ENCODE measurements at regions not wholly inside any gene's neighbourhood (a gene's known extent, or its start where the extent isn't known, plus 50 kb on each side); places are given as distances from the start of the nearest gene placed in this dataset.
"Not testable (repeated sequence)": the region's sequence is repeated elsewhere in the genome, so short reads cannot be mapped to it uniquely, and the experiment has no call there.

DNA sequence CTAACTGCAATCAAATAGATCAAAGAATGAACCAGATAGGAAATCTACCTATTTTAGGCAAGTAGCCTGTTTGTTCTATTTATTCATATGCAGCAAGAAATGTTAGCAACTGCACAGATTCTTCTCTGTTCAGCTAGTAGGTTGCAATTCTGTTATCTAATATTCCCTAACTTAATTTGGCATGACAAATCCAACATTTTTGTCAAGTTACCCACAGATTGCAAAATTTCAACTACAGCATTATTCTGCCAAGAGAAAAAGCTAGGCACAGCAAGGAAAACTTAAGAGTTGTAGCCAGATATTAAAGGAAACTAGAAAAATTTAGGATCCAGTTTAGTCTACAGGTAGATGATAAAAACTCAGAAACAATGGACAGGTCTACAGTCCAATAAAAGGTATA lies 104.4 kb upstream of the SYNCRIP start:
- DNase-seq = no peak

DNA sequence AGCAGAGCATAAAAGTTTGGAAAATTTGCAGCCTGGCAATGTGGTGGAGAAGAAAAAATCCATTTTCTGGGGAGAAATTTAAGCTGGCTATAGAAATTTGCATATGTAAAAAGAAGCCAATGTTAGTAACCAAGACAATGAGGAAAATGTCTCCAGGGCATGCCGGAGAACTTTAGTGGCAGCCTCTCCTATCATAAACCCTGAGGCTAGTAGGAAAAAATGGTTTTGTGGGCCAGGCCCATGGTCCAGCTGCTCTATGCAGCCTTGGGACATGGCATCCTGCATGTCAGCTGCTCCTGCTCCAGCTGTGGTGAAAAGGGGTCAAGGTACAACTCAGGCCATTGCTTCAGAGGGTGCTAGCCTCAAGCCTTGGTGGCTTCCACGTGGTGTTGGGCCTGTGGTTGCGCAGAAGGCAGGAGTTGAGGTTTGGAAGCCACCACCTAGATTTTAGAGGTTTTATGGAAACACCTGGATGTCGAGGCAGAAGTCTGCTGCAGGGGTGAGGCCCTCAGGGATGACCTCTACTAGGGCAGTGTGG lies 101.8 kb upstream of the SYNCRIP start:
- DNase-seq = no peak

DNA sequence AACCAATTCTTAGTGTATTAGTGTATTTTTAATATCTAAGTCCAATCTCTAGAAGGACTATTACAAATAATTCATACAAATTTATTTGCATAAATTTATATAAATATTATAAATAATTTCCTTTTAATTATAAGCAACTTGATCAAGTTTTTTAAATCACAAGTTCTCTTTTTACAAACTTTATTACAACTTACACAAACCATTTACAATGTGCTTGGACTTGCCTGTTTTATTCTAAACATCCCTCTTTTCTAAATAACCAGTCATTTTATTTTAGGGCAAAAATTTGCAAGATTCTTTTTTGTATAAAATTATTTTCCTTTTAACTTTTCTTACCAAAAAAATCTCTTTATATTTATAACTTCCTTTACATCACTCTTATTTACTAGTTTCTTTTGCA lies 83.5 kb upstream of the SYNCRIP start:
- no peak for DNase-seq

DNA sequence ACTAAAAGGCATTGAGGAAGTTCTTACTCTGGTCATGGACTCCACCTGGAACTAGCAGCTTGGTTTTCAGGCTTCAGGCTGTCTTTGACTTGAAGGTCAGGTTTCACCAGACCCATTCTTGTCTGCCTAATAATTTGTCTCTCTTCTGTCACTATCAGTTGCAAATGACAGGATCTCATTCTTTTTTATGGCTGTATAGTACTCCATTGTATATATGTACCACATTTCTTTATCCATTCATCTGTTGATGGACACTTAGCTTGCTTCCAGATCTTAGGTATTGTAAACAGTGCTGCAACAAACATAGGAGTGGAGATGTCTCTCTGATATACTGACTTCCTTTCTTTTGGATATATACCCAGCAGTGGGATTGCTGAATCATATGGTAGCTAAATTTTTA lies 73.1 kb upstream of the SYNCRIP start:
- no peak for DNase-seq

DNA sequence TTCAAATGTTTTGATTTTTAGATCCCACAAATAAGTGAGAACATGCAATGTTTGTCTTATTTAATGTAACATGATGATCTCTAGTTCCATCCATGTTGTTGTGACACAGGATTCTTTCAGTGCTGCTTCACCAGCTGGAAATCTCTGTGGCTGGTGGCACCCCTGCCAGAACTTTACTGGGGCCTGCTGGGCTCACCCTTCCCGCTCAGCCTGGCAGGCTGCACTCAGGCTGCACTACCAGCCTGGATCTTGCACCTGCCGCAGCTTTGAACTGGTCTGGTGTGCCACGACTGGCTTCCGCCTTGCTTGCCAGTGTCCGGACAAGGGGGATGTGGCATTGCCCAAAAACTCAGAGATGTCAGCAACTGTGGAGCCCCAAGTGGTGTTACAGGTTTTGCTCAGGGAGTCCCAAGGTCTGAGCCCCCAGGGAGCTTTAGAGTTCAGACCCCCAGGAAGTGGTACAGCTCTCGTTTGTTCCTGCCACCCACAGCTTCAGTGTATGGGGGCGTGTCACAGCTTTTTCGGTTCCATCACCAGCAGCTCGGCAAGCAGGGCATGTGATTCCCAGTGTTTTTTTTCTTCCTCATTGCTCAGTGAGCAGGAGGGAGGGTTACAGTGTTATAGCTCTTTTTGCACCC lies 72.3 kb upstream of the SYNCRIP start:
- DNase-seq = no peak

DNA sequence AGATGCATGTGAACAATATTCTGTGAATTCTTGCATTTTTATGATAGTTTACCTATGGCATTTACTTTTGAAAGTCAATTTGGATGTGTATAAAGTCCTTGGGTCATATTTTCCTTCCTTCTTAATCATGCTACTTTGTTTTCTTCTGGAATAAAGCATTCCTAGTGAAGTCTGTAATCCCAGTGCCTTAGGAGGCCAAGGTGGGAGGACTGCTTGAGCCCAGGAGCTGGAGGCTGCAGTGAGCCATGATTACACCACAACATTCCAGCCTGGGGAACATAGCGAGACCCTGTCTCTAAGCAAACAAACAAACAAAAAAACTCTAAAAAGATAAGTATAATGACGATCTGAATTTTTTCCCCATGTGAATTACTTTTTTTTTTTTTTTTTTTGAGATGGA lies 69.7 kb upstream of the SYNCRIP start:
- no peak for DNase-seq

DNA sequence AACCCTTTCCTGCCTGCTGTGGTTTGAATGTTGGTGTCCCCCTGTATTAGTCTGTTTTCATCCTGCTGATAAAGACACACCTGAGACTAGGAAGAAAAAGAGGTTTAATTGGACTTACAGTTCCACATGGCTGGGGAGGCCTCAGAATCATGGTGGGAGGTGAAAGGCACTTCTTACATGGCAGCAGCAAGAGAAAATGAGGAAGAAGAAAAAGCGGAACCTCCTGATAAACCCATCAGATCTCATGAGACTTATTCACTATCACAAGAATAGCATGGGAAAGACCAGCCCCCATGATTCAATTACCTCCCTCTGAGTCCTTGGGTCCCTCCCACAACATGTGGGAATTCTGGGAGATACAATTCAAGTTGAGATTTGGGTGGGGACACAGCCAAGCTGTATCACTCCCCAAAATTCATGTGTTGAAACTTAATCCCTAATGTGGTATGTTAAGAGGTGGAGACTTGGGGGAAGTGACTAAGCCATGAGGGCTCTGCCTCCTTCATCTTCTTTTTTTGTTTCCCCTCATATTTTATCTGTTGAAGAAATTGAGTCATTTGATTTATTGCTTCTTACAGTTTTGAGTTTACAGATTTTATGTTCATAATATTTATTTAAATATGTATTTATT lies 64.9 kb upstream of the SYNCRIP start:
- not testable (repeated sequence) for DNase-seq

DNA sequence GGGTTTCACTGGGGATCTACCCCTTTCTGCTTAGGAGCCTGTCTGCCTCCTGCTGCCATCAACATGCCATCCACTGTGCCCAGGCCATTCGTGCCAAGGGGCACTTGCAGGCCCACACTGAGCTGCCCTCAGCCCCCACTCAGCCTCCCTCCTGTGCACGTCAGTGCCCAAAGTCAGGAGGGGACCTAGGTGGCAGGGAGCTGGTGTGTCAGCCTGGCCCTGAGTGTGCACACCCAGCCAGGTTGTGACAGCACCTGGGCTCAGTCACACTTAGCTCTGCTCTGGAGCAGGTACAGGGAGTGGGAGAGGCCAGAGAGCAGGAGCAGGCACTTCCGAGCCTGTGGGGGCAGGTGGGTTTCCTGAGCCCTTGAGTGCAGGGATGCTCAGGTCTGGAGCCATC lies 63.6 kb upstream of the SYNCRIP start:
- DNase-seq = no peak

DNA sequence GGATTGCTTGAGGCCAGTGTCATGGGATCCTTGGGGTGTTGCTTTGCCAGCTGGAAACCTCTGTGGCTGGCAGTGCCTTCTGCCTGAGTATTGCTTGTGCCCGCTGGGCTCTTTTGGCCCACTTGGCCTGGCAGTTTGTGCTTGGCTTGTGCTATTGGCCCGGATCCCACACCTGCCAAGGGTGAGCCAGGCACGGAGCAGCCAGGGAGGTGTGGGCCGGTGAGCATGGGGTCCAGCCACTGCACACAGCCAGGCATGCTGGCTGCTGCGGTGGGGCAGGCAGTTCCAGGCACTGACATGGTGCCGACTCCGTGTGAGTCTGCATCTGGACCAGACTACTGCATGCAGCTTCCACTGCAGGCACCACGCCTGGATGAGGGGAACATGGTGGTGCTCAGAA lies 62.5 kb upstream of the SYNCRIP start:
- no peak for DNase-seq

DNA sequence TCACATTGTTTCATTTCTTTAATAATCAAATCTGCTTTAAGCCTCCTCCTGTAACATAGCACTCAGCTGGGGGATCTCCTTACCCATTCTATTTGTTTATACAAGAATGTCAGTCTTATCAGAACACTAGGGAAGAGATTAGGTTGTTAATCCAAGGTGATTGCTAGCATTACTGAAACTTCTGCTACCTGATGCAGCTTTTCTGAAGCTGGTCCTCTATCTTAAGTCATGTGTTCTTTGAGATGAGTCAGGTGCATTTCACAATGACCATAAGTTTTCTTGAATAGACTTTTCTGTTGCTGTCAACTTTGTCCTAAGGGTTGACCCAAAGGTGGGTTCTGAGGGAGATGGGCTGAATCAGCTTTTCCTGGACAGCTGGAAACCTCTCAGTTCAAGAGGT lies 60.7 kb upstream of the SYNCRIP start:
- no peak for DNase-seq
